LNCaP clone FGC (cell line): ENCODE measurements at regions not wholly inside any gene's neighbourhood (a gene's known extent, or its start where the extent isn't known, plus 50 kb on each side); places are given as distances from the start of the nearest gene placed in this dataset.

Experiments used
- DNase-seq: peaks from one replicate; pipeline ENCODE4 v3.0.0-alpha.2; 2011; ENCODE audit warnings: low read depth
- H3K4me3 ChIP-seq: 2 replicates; pipeline ENCODE4 v1.5.1; 2011; ENCODE audit warnings: mild to moderate bottlenecking, low read depth, low read length, control low read depth
- CTCF ChIP-seq: IDR thresholded peaks from 2 replicates; pipeline ENCODE4 v1.5.1; 2012; ENCODE audit warnings: mild to moderate bottlenecking; ENCODE audit not compliant: control insufficient read depth, insufficient read depth; ENCODE audit errors: extremely low read depth

- TF ChIP-seq CTCF, result no peak
- H3K4me3 ChIP-seq, result no peak overlapping the region
- no peak for DNase-seq
Measured at GRCh38 chr13:64765636-64766035, 2464.5 kb downstream of the PCDH9 start.

GRCh38 chr13:64758521-64759244 lies 2471.5 kb downstream of the PCDH9 start:
- no peak for DNase-seq
- H3K4me3 ChIP-seq, result no peak overlapping the region
- no peak for TF ChIP-seq CTCF

- no peak for TF ChIP-seq CTCF
- no peak overlapping the region for H3K4me3 ChIP-seq
- no peak for DNase-seq
Measured at GRCh38 chr13:64756621-64757020, 2473.5 kb downstream of the PCDH9 start.

- TF ChIP-seq CTCF, result no peak
- no peak for DNase-seq
- H3K4me3 ChIP-seq, result no peak overlapping the region
Measured at GRCh38 chr13:64755961-64756360, 2474.2 kb downstream of the PCDH9 start.

- TF ChIP-seq CTCF, result no peak
- DNase-seq, result no peak
- no peak overlapping the region for H3K4me3 ChIP-seq
Measured at GRCh38 chr13:64753233-64754000, 2476.7 kb downstream of the PCDH9 start.

GRCh38 chr13:64749301-64749700 lies 2480.8 kb downstream of the PCDH9 start:
- no peak for TF ChIP-seq CTCF

More at GRCh38 chr13:64749301-64749700, 2480.8 kb downstream of the PCDH9 start:
- no peak for DNase-seq
- no peak overlapping the region for H3K4me3 ChIP-seq
